Heart left ventricle (tissue), 16 donors: ENCODE measurements at regions not wholly inside any gene's neighbourhood (a gene's known extent, or its start where the extent isn't known, plus 50 kb on each side); places are given as distances from the start of the nearest gene placed in this dataset.
"Not testable (repeated sequence)": the region's sequence is repeated elsewhere in the genome, so short reads cannot be mapped to it uniquely, and the experiment has no call there.

Experiments used
- ATAC-seq, 4 donors: fragments of 200-7000 bp; cut with Tn5 transposase; one replicate each; pipeline ENCODE4 v1.9.1; 2020 to 2022; ENCODE audit warnings: moderate library complexity in 4 of 4, mild to moderate bottlenecking in 3 of 4, moderate number of reproducible peaks in 1 of 4
- DNase-seq, 5 donors: peaks; one replicate each; pipeline ENCODE4 v3.0.0-alpha.2; 2020
- H3K27ac ChIP-seq, 12 donors: fragments of 200-600 bp; sonication (generic) in 4 of 12; one replicate each; pipeline versions ENCODE4 v1.5.0 to v1.8.0; 2016 to 2022; ENCODE audit warnings: mild to moderate bottlenecking in 2 of 12
- H3K27me3 ChIP-seq, 9 donors: fragments of 200-600 bp; sonication (generic) in 2 of 9; one replicate each; pipeline versions ENCODE4 v1.5.1 to v1.8.0; 2016 to 2022; ENCODE audit warnings: mild to moderate bottlenecking in 3 of 9
- H3K36me3 ChIP-seq, 9 donors: fragments of 200-600 bp; sonication (generic) in 2 of 9; one replicate each; pipeline versions ENCODE4 v1.5.0 to v1.8.0; 2018 to 2022; ENCODE audit warnings: mild to moderate bottlenecking in 2 of 9
- H3K4me1 ChIP-seq, 12 donors: fragments of 200-600 bp; sonication (generic) in 4 of 12; one replicate each; pipeline versions ENCODE4 v1.5.0 to v1.8.0; 2016 to 2022; ENCODE audit warnings: mild to moderate bottlenecking in 3 of 12
- H3K4me3 ChIP-seq, 12 donors: fragments of 200-600 bp; sonication (generic) in 4 of 12; one replicate each; pipeline versions ENCODE4 v1.5.0 to v1.8.0; 2017 to 2022; ENCODE audit warnings: mild to moderate bottlenecking in 9 of 12, moderate library complexity in 4 of 12
- H3K9me3 ChIP-seq, 12 donors: fragments of 200-600 bp; sonication (generic) in 4 of 12; one replicate each; pipeline versions ENCODE4 v1.5.0 to v1.8.0; 2016 to 2022; ENCODE audit warnings: mild to moderate bottlenecking in 1 of 12
- POLR2A ChIP-seq, 2 donors: fragments of 450-650 bp; IDR thresholded peaks; one replicate each; pipeline ENCODE4 v1.6.1; 2017; ENCODE audit warnings: antibody characterized with exemption in 2 of 2, mild to moderate bottlenecking in 2 of 2, moderate library complexity in 2 of 2
- WGBS, 4 donors: extraction: QIAGEN DNeasy Blood & Tissue Kit in 2 of 4; methylation state at CpG; one replicate each; pipeline versions ENCODE4 v1.1.5 to v1.1.7; 2013 to 2018; 5-methylcytosine and 5-hydroxymethylcytosine counted together
- intact Hi-C, 10 donors: fragments of 100-400 bp; cut with DNase I; formaldehyde crosslinking; loops; one replicate each; pipeline versions ENCODE4 v1.11.1 to v1.14.2; 2022
- TF ChIP-seq, protein P1 (sequence below), 12 donors: fragments of 200-600 bp; sonication (generic) in 4 of 12; IDR thresholded peaks; one replicate each; pipeline versions ENCODE4 v1.5.0 to v1.8.0; 2018 to 2022; ENCODE audit warnings: antibody characterized with exemption in 12 of 12, mild to moderate bottlenecking in 5 of 12
- donor health status: ischemic (EF 13 %, LVEDD 7.1; RV severe dilation, severe dysfunction).
- donor health status: healthy with polysubstance abuse.
- donor health status: DM: no; HTN: yes; CAD: no.
- donor health status: DM: no; HTN: no; CAD: no.
- donor health status: ischemic (EF 25% LVEDD 6.9; RV normal size, moderate dysfunction).
- donor health status: ischemic (EF 25% LVEDD 5.7; RV mildly dilated, moderate dysfunction).
- donor health status: healthy.
- donor health status: DM: yes; HTN: yes; CAD: no.
- donor health status: ischemic (EF 35%, LVEDD 5.7; RV mildly dilated, moderate dysfunction).
- donor health status: nonischemic (EF 11% LVEDD 7.7; RV severe dilation, severe dysfunction).
- donor health status: DM: yes; HTN: yes; CAD: no.
- donor health status: PGD.
- donor health status: ischemic (EF 29% LVEDD 5.4; RV normal size, mild dysfunction).
- donor health status: nonischemic (EF 23%, LVEDD 6.1; RV moderate dilation, normal function).

DNA sequence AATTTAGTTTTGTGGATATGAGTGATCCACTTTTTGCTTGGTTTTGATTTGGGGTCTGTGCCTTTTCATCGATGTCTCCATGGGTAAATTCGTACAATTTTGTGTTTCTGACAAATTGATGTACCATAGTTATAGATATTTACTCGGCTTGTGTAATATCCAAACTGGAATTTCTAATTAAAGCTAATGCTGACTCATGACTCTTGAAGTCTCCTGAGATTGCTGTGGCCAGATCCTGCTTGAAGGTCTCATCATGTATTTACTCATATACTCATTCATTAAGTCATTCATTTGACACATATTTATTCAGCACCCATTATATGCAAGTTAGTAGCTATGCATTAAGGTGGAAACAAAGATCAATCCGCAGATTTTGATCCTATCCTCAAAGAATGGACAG lies 423.2 kb downstream of the RWDD3 start:
- no peak for ATAC-seq
- Histone ChIP-seq H3K4me3 (no peak overlapping the region), H3K27me3 (no peaks in the 10 kb centered on the region), H3K27ac (no peak overlapping the region), H3K4me1 (no peaks in the 10 kb centered on the region), H3K9me3 (peaks cover 0 to 5% (median 0%) of the 10 kb centered on the region in 12 donors), H3K36me3 (no peaks in the 10 kb centered on the region)
- WGBS, 4 donors, result 72 to 80% (median 76%) methylated on average over 4 of the region's 4 CpGs
- TF ChIP-seq, protein P1, sequence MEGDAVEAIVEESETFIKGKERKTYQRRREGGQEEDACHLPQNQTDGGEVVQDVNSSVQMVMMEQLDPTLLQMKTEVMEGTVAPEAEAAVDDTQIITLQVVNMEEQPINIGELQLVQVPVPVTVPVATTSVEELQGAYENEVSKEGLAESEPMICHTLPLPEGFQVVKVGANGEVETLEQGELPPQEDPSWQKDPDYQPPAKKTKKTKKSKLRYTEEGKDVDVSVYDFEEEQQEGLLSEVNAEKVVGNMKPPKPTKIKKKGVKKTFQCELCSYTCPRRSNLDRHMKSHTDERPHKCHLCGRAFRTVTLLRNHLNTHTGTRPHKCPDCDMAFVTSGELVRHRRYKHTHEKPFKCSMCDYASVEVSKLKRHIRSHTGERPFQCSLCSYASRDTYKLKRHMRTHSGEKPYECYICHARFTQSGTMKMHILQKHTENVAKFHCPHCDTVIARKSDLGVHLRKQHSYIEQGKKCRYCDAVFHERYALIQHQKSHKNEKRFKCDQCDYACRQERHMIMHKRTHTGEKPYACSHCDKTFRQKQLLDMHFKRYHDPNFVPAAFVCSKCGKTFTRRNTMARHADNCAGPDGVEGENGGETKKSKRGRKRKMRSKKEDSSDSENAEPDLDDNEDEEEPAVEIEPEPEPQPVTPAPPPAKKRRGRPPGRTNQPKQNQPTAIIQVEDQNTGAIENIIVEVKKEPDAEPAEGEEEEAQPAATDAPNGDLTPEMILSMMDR (IDR thresholded peaks at IDR 0.05), result no peak
- no peak for TF ChIP-seq POLR2A (IDR thresholded peaks at IDR 0.05)
- intact Hi-C loops, result no loop called here
- DNase-seq, result no peak

DNA sequence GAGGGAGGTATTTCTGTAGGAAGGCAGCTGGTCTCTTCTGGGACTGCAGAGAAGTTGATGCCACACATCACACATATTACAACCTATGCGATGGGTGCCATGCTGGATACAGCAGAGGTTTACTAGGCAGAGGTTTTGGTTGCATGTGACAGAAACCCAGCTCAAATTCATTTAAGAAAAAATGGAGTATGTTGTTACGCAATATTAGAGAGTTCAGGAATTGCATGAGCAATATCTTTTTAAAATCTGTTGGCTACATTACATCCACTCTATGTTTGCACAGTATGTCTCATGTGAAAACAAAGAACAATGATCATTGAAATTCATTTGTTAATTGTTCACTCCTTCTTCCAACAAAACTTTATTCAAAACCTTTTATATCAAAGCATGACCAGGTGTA lies 425.2 kb downstream of the RWDD3 start:
- Histone ChIP-seq H3K9me3 (peaks cover 0 to 19% (median 7%) of the 10 kb centered on the region in 12 donors), H3K27me3 (no peaks in the 10 kb centered on the region), H3K4me1 (no peaks in the 10 kb centered on the region), H3K27ac (no peak overlapping the region), H3K36me3 (no peaks in the 10 kb centered on the region), H3K4me3 (no peak overlapping the region)
- no peak for TF ChIP-seq POLR2A (IDR thresholded peaks at IDR 0.05)
- TF ChIP-seq, protein P1 (IDR thresholded peaks at IDR 0.05), result no peak
- ATAC-seq (no peak), DNase-seq (no peak)
- intact Hi-C loops, result no loop called here
- WGBS, 4 donors, result 94 to 98% (median 96%) methylated on average over 2 of the region's 2 CpGs

DNA sequence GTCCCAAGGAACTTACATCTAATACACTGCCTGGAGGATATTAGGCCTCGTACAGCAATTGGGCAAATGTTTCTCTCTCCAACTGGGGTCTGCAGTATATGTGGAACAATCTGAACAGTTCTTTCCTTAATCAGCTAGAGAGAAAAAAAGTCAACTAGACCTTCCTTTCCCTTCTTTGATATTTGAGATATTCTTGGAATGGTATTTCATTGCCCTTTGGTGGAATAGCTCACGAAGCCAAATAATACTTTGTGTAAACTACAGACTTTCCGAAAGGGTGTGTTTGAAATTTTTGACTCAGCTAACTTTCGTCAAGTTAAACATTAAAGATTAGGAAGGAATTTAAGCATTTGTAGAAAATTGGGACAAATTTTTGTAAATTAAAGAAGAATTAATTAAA lies 425.6 kb downstream of the RWDD3 start:
- 72 to 80% (median 79%) methylated on average over 4 of the region's 4 CpGs for WGBS, 4 donors
- H3K4me3 ChIP-seq, result no peak overlapping the region
- peaks cover 0 to 19% (median 7%) of the 10 kb centered on the region in 12 donors for H3K9me3 ChIP-seq
- no peaks in the 10 kb centered on the region for H3K4me1 ChIP-seq
- H3K27ac ChIP-seq, result no peak overlapping the region
- no peak for DNase-seq
- H3K27me3 ChIP-seq, result no peaks in the 10 kb centered on the region
- TF ChIP-seq, protein P1 (IDR thresholded peaks at IDR 0.05), result no peak
- no peak for TF ChIP-seq POLR2A (IDR thresholded peaks at IDR 0.05)
- H3K36me3 ChIP-seq, result no peaks in the 10 kb centered on the region
- intact Hi-C loops, result no loop called here
- no peak for ATAC-seq

DNA sequence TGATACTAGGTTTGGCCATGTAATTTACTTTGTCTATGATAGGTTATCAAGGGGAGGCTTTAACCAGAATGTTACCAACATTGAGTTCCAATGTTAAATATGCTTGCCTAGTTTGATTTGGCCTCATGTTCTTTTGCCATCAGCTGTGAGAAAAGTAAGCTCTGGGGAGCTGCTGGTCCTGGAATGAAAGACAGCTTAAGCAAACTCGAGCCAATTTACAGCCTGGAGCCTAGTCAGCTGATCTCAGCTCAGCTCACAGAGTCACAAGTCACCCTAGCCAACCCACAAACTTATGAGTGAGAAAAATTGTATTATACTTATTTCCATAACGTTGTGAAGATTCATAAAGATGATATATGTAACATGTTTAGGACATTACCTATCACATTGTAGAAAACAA lies 426.7 kb downstream of the RWDD3 start:
- no peak overlapping the region for H3K4me3 ChIP-seq
- ATAC-seq (no peak), DNase-seq (no peak)
- no peak overlapping the region for H3K27ac ChIP-seq
- intact Hi-C loops, result no loop called here
- WGBS, 4 donors, result 47 to 65% (median 56%) methylated on average over 2 of the region's 2 CpGs
- no peaks in the 10 kb centered on the region for H3K4me1 ChIP-seq
- H3K36me3 ChIP-seq, result no peaks in the 10 kb centered on the region
- TF ChIP-seq, protein P1 (IDR thresholded peaks at IDR 0.05), result no peak
- TF ChIP-seq POLR2A (IDR thresholded peaks at IDR 0.05), result no peak
- peaks cover 0 to 19% (median 7%) of the 10 kb centered on the region in 12 donors for H3K9me3 ChIP-seq
- H3K27me3 ChIP-seq, result no peaks in the 10 kb centered on the region

DNA sequence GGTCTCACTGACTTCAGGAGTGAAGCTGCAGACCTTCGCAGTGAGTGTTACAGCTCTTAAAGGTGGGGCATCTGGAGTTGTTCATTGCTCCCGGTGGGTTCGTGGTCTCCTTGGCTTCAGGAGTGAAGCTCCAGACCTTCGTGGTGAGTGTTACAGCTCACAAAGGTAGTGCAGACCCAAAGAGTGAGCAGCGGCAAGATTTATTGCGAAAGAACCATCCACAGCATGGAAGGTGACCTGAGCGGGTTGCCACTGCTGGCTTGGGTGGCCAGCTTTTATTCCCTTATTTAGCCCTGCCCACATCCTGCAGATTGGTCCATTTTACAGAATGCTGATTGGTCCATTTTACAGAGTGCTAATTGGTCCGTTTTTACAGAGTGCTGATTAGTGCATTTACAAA lies 429.5 kb downstream of the RWDD3 start:
- ATAC-seq, H3K27ac ChIP-seq, H3K4me3 ChIP-seq, DNase-seq, H3K4me1 ChIP-seq, H3K36me3 ChIP-seq, H3K27me3 ChIP-seq, intact Hi-C loops: not testable (repeated sequence)
- H3K9me3 ChIP-seq, result peaks cover 0 to 19% (median 7%) of the 10 kb centered on the region in 12 donors
- 87 to 92% (median 88%) methylated on average over 8 of the region's 8 CpGs for WGBS, 4 donors
